CD4-positive, alpha-beta T cell (primary cell): ENCODE measurements at regions not wholly inside any gene's neighbourhood (a gene's known extent, or its start where the extent isn't known, plus 50 kb on each side); places are given as distances from the start of the nearest gene placed in this dataset.

Experiments
- ATAC-seq: fragments of 200-7000 bp; cut with Tn5 transposase; one replicate; pipeline ENCODE4 v1.10.0; 2022; ENCODE audit warnings: mild to moderate bottlenecking; ENCODE audit not compliant: poor library complexity
- CTCF ChIA-PET: fragments of 350-600 bp; sonication (Branson Sonifier 250); formaldehyde crosslinking; loops from one replicate; lab custom pipeline; 2021; ENCODE audit warnings: antibody characterized with exemption, inconsistent platforms; lab: Charles Lee
- POLR2A ChIA-PET: fragments of 350-600 bp; sonication (Branson Sonifier 250); formaldehyde crosslinking; loops from one replicate; lab custom pipeline; 2021; ENCODE audit warnings: antibody characterized with exemption, inconsistent platforms; lab: Charles Lee
- DNase-seq, 14 experiments: peaks; one replicate each; pipeline ENCODE4 v3.0.0-alpha.2; 2013 to 2020; ENCODE audit warnings: mixed read lengths in 2 of 14
- H3K27ac ChIP-seq, 2 donors: one replicate each; pipeline versions ENCODE4 v1.5.1 to v1.7.0; 2013; ENCODE audit warnings: low read length in 2 of 2, low read depth in 1 of 2, mild to moderate bottlenecking in 1 of 2
- H3K27me3 ChIP-seq, 2 experiments: 1 replicate in 1 of 2; 2 replicates in 1 of 2; pipeline versions ENCODE4 v1.6.1 to v1.7.0; 2013; ENCODE audit warnings: low read length in 2 of 2, control low read depth in 1 of 2, mild to moderate bottlenecking in 1 of 2, moderate library complexity in 1 of 2; ENCODE audit not compliant: insufficient read depth in 2 of 2, control insufficient read depth in 1 of 2
- H3K36me3 ChIP-seq: one replicate; pipeline ENCODE4 v1.6.1; 2013; ENCODE audit warnings: low read length, control low read depth; ENCODE audit not compliant: insufficient read depth
- H3K4me1 ChIP-seq: one replicate; pipeline ENCODE4 v1.6.1; 2013; ENCODE audit warnings: low read length, control low read depth; ENCODE audit not compliant: insufficient read depth
- H3K4me3 ChIP-seq: one replicate; pipeline ENCODE4 v1.5.1; 2013; ENCODE audit warnings: mild to moderate bottlenecking, low read length, moderate library complexity
- H3K9me3 ChIP-seq, 2 experiments: 1 replicate in 1 of 2; 2 replicates in 1 of 2; pipeline versions ENCODE4 v1.6.1 to v1.7.0; 2013; ENCODE audit warnings: low read length in 2 of 2, mild to moderate bottlenecking in 2 of 2, control low read depth in 1 of 2, moderate library complexity in 1 of 2; ENCODE audit not compliant: control insufficient read depth in 1 of 2, insufficient read depth in 1 of 2
- H3K27ac Mint-ChIP-seq: one replicate; pipeline ENCODE4 v1.8.0; 2020; ENCODE audit warnings: mixed read lengths
- H3K27me3 Mint-ChIP-seq: one replicate; pipeline ENCODE4 v1.8.0; 2021; ENCODE audit warnings: mixed read lengths
- H3K36me3 Mint-ChIP-seq: one replicate; pipeline ENCODE4 v1.8.0; 2021; ENCODE audit warnings: low read depth, mixed read lengths
- H3K4me1 Mint-ChIP-seq: one replicate; pipeline ENCODE4 v1.8.0; 2021; ENCODE audit warnings: low read depth, mixed read lengths
- H3K4me3 Mint-ChIP-seq: one replicate; pipeline ENCODE4 v1.8.0; 2020; ENCODE audit warnings: mild to moderate bottlenecking, mixed read lengths
- H3K9me3 Mint-ChIP-seq: one replicate; pipeline ENCODE4 v1.8.0; 2020; ENCODE audit warnings: mixed read lengths
- CTCF ChIP-seq: fragments of 200-600 bp; IDR thresholded peaks from one replicate; pipeline ENCODE4 v1.8.0; 2022; ENCODE audit warnings: antibody characterized with exemption, mild to moderate bottlenecking
- intact Hi-C, 2 experiments: fragments of 100-400 bp; cut with DNase I in 1 of 2; cut with micrococcal nuclease in 1 of 2; formaldehyde crosslinking; loops; one replicate each; pipeline versions ENCODE4 v1.15.1 to v1.9.0; 2023 to 2025; cut with DNase I, micrococcal nuclease

DNA sequence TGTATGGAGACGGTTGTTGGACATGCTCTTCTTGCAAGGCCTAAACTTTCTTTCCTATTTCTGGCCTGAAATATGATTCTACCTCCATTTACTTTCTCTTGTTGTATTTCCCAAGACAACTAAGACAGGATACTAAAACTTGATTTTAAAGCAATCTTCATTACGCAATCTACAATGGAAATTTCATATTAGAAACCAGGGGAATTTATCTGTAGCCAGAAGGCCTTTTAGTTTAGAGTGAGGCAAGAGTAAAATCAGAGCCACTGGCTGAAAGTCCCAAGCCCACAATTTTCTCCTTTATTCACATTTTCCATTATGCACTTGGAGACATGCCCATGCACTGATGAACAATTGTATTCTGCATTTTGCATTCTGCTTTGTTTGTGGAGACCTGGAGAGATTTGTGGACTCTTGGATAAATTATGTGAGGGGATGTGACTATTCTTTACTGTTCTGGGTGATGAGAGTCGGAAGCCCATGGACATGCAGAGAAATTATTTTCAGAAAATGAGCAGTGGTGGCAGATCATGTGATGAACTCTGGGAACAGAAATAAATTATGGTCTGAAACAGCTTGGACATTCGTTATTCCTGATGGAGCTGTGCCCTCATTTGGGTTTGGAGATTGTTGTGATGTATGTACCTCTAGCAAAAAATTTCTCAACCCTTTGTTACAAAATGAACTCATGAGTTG is 336.8 kb downstream of the SEC16B start:
- Histone ChIP-seq H3K9me3 (no peaks in the 10 kb centered on the region), H3K27ac (no peak overlapping the region), H3K27me3 (no peaks in the 10 kb centered on the region), H3K36me3 (no peaks in the 10 kb centered on the region), H3K4me3 (no peak overlapping the region), H3K4me1 (no peaks in the 10 kb centered on the region)
- no peaks in the 10 kb centered on the region for H3K27me3 Mint-ChIP-seq
- DNase-seq (no peak), ATAC-seq (no peak)
- no peak overlapping the region for H3K4me3 Mint-ChIP-seq
- POLR2A ChIA-PET: no interaction called here
- H3K36me3 Mint-ChIP-seq: no peaks in the 10 kb centered on the region
- TF ChIP-seq CTCF: no peak
- no peak overlapping the region for H3K27ac Mint-ChIP-seq
- H3K4me1 Mint-ChIP-seq: no peaks in the 10 kb centered on the region
- intact Hi-C loops: no loop called here
- peaks cover 3% of the 10 kb centered on the region for H3K9me3 Mint-ChIP-seq
- CTCF ChIA-PET: no interaction called here

- peaks cover 3% of the 10 kb centered on the region for H3K9me3 Mint-ChIP-seq
- Histone ChIP-seq H3K27ac (no peak overlapping the region), H3K36me3 (no peaks in the 10 kb centered on the region), H3K4me1 (no peaks in the 10 kb centered on the region), H3K9me3 (no peaks in the 10 kb centered on the region), H3K27me3 (no peaks in the 10 kb centered on the region), H3K4me3 (no peak overlapping the region)
- H3K36me3 Mint-ChIP-seq: no peaks in the 10 kb centered on the region
- no peak overlapping the region for H3K27ac Mint-ChIP-seq
- DNase-seq: no peak
- ChIA-PET CTCF (no interaction called here), POLR2A (no interaction called here)
- H3K27me3 Mint-ChIP-seq: no peaks in the 10 kb centered on the region
- no peak for ATAC-seq
- H3K4me3 Mint-ChIP-seq: no peak overlapping the region
- no peaks in the 10 kb centered on the region for H3K4me1 Mint-ChIP-seq
- no peak for TF ChIP-seq CTCF
- intact Hi-C loops: no loop called here
Observed at GRCh38 chr1:177631770-177632169, 338.1 kb downstream of the SEC16B start.

GRCh38 chr1:177629526-177629925 is 340.3 kb downstream of the SEC16B start:
- Mint-ChIP-seq H3K4me3 (no peak overlapping the region), H3K4me1 (no peaks in the 10 kb centered on the region), H3K27me3 (no peaks in the 10 kb centered on the region), H3K36me3 (no peaks in the 10 kb centered on the region), H3K27ac (no peak overlapping the region), H3K9me3 (peaks cover 8% of the 10 kb centered on the region)
- POLR2A ChIA-PET: no interaction called here
- Histone ChIP-seq H3K4me3 (no peak overlapping the region), H3K4me1 (no peaks in the 10 kb centered on the region), H3K36me3 (no peaks in the 10 kb centered on the region), H3K9me3 (no peaks in the 10 kb centered on the region), H3K27me3 (no peaks in the 10 kb centered on the region), H3K27ac (no peak overlapping the region)
- intact Hi-C loops: no loop called here
- no peak for TF ChIP-seq CTCF
- no peak for DNase-seq
- CTCF ChIA-PET: no interaction called here
- ATAC-seq: no peak
